NCI-H226 (cell line): ENCODE measurements at regions not wholly inside any gene's neighbourhood (a gene's known extent, or its start where the extent isn't known, plus 50 kb on each side); places are given as distances from the start of the nearest gene placed in this dataset.
"Not testable (repeated sequence)": the region's sequence is repeated elsewhere in the genome, so short reads cannot be mapped to it uniquely, and the experiment has no call there.

Experiments used
- DNase-seq: peaks from one replicate; pipeline ENCODE4 v3.0.0-alpha.2; 2015

- no peak for DNase-seq
Measured at GRCh38 chr12:33589576-33590114, 150.0 kb upstream of the SYT10 start.

- no peak for DNase-seq
Measured at GRCh38 chr12:33593753-33594152, 154.1 kb upstream of the SYT10 start.

DNA sequence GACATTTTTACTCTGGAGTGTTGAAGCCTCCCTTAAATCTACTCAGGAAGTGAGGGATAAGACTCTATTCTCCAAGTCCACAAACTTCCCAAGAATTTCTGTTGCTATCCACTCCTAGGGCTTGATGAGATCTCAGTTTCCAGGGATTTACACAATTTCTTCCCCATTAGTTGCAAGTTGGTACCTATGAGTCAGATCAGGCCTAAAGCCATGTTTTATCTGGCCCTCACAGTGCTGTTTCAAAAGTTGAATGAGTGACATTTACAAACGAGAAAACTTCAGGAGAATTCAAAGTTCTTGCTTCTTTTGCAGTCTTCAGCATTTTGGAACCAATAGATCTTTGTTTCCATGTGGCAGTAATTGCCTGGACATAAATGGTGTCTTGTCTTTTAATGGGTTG, 156.4 kb upstream of the SYT10 start:
- DNase-seq, result peak; percentile 78

DNA sequence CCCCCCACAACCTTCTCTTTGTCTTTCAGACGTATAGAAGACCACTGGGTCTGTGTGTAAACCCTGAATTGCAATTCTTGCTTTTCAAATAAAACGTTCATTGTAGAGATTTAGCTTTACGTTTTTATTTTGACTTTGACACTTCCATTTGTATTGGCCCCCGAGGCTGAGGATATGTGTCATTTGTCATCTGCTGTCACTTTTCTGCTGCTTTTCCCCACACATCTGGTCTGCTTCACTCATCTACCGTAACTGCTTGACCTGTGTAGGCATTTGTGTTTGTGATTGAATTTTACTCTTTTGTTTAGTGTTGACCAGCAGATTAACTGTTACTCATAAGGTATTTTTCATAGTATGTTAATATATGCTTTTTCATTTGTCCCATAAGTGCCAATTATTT, 157.2 kb upstream of the SYT10 start:
- no peak for DNase-seq

DNA sequence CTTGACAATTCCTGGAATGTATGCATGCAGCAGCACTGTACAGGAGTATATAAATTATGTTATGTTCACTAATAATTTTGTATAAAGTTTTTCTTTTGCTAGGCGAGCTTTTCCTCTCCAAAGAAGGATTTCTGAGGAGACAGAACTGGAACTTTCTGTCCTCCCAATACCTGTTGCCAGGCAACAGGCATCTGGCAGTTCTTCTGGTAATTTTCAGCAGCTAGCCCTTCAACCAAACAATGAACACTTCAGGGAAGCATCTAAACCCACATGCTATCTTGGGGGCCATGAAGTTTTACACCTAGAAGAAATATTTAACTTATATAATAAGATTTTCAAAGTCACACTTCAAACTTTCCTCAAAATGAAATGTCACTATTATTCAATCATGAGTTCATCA, 162.9 kb upstream of the SYT10 start:
- no peak for DNase-seq

GRCh38 chr12:33605757-33606156, 166.1 kb upstream of the SYT10 start:
- peak; percentile 12 for DNase-seq

- DNase-seq, result no peak
Measured at GRCh38 chr12:33609910-33610309, 170.3 kb upstream of the SYT10 start.

GRCh38 chr12:33614630-33615029, 175.0 kb upstream of the SYT10 start:
- DNase-seq, result no peak

GRCh38 chr12:33617218-33617617, 177.6 kb upstream of the SYT10 start:
- no peak for DNase-seq

DNA sequence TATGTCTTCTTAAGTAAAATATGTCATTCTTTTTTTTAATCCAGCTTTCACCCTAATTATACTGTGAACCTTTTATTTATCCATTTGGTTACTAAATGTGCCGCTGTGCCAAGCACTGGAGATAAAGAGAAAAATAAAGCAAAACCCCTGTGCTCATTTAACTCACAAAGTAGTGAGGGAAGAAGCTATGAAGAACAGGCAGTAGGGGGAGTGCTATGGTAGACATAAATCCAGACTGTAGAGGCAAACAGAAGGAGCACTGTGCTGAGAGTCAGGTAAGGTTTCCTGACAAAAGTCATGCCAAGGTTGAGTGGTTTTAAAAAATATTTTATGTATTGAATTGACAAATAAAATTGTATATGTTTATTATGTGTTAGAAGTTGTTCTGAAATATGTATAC, 188.5 kb upstream of the SYT10 start:
- no peak for DNase-seq

GRCh38 chr12:33634544-33634943, 194.9 kb upstream of the SYT10 start:
- no peak for DNase-seq

- DNase-seq, result not testable (repeated sequence)
Measured at GRCh38 chr12:33636930-33637329, 197.3 kb upstream of the SYT10 start.

DNA sequence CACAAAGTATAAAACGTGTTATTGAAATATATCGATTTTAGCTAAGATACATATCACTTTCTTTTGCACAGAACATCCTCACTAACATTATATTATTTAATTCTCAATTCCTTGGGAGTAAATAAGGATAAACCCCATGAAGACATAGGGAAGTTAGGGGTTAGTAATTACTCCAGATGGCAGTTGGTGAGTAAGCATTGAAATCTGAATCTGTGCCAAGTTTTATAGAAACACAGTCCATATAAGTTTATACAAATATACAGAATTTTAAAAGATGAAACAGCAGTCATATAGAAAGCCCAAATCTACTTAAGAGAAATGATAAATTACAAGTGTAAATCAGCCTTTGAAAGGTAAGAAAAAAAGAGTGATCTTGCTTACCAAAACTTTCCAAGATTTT, 200.4 kb upstream of the SYT10 start:
- DNase-seq, result no peak

DNA sequence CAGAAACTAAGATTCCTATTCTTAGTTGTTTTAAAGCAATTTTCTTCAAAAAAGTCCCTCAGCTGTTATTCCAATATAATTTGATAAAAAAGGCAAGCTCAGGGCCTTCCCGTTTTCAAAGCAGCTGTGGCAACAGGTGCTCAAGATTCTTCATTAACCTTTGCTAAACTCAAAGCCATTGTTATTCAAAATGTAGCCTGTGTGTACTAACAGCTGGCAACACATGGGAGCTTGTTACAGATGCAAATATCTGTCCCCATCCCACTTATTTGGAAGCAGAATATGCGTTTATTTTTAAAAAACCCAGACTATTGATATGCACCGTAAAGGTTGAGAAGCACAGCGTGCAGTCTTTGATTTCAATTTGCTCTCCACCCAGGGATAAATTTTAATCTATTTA, 210.4 kb upstream of the SYT10 start:
- DNase-seq, result no peak

GRCh38 chr12:33650832-33651231, 211.2 kb upstream of the SYT10 start:
- no peak for DNase-seq

DNA sequence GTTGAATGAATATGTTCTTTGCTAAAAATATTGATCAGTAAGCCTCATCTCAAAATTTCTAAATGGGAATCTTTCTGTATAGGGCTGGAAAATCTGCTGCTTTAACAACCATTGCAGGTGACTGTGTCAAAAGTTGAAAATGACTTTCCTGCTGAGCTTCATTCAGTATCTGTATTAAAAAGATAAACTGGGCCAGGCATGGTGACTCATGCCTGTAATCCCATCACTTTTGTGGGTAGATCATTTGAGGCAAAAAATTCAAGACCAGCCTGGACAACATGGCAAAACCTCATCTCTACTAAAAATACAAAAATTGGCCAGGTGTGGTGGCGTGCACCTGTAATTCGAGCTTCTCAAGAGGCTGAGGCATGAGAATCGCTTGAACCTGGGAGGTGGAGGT, 213.7 kb upstream of the SYT10 start:
- DNase-seq, result peak; percentile 18

- no peak for DNase-seq
Measured at GRCh38 chr12:33654313-33654712, 214.7 kb upstream of the SYT10 start.

- no peak for DNase-seq
Measured at GRCh38 chr12:33663000-33663654, 223.5 kb upstream of the SYT10 start.

GRCh38 chr12:33669349-33669748, 229.7 kb upstream of the SYT10 start:
- DNase-seq, result no peak

DNA sequence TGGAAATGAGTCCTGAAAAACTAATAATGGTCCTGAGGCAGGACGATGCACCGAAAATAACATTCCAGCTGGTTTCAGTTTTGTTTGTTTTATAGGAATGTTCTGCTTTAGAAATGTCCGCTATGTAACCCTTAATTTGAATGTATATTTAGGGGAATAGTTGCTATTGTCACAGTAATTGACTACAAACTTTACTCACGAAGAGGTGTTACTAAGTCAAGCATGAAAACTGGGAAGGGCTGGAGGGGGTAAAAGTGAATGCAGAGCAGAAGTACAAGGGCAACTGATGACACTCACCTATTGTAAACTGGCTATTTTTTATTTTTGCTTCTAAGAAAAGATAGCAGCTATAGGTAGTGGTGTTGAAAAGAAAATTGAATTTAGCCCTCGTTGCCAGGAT, 230.7 kb upstream of the SYT10 start:
- no peak for DNase-seq

DNA sequence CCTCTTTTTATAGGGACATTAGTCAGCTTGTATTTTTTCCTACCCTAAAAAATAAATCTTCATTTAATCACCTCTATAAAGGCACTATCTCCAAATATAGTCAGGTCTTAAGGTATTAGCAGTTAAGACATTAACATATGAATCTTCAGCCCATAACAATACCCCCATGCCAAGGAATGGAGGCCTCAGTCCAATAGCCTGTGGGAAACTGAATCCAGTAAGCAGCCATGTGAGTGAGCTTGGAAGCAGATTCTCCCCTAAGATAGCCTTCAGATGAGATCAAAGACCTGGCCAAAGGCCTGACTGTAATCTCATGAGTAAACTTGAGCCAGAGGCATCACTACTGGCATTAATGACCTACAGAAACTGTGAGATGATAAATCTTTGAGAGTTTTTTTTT, 232.1 kb upstream of the SYT10 start:
- no peak for DNase-seq

- DNase-seq, result no peak
Measured at GRCh38 chr12:33672836-33673577, 233.4 kb upstream of the SYT10 start.

- no peak for DNase-seq
Measured at GRCh38 chr12:33676866-33677265, 237.2 kb upstream of the SYT10 start.

DNA sequence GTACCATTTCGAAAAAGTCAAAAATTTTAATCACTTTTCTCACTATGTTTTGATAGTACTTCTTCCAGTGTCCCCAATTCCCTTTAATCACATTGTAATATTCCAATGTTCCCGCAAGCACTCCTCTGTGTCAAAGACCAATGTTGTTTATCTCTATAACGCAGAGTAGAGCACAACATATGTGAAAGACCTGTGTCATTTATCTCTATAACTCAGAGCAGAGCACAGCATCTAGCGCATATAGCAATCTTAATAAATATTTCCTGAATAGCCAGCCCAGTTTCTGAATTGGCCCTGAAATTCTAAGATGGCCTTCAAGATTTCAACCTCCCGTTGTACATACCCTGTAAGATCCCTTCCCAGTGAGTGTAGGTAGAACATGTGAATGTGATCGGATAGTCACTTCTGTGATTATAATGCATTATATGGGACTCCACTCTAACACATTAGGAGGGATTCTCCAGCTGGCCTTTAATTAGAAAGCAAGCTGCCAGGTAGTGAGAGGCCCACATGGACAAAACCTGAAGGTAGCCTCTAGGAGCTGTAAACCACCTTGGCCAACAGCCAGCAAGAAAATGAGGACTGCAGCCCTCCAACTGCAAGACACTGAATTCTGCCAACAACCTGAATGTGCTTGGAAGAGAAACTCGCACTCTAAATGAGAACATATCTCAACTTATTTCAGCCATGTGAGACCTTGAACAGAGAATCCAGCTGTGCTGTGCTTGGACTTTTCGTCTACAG, 238.8 kb upstream of the SYT10 start:
- no peak for DNase-seq
